GM21786 (cell line): ENCODE measurements at regions not wholly inside any gene's neighbourhood (a gene's known extent, or its start where the extent isn't known, plus 50 kb on each side); places are given as distances from the start of the nearest gene placed in this dataset.

Experiments used
- ATAC-seq: cut with Tn5 transposase; IDR thresholded peaks from one replicate; pipeline ENCODE4 v1.9.1; 2021; ENCODE audit not compliant: unreplicated experiment

GRCh38 chr10:3229815-3230214, 57.2 kb upstream of the PITRM1 start:
- ATAC-seq, result no peak

- ATAC-seq, result no peak
Observed at GRCh38 chr10:3228629-3228945, 56.0 kb upstream of the PITRM1 start.

GRCh38 chr10:3226960-3227744, 54.6 kb upstream of the PITRM1 start:
- no peak for ATAC-seq

- no peak for ATAC-seq
Observed at GRCh38 chr10:3225561-3225960, 53.0 kb upstream of the PITRM1 start.

GRCh38 chr10:3224241-3224640, 51.7 kb upstream of the PITRM1 start:
- no peak for ATAC-seq

GRCh38 chr10:3222626-3223025, 50.0 kb upstream of the PITRM1 start:
- no peak for ATAC-seq
